ENCODE measurements at regions not wholly inside any gene's neighbourhood (a gene's known extent, or its start where the extent isn't known, plus 50 kb on each side); places are given as distances from the start of the nearest gene placed in this dataset.
A peak's percentile ranks its signal among the peaks of the same experiment; 100 is the strongest.

GRCh38 chr18:46416706-46417638 lies 240.0 kb downstream of the LOXHD1 start:
- DNase-seq: peak; percentile 22

GRCh38 chr18:46418663-46419260 lies 238.3 kb downstream of the LOXHD1 start:
- no peak for DNase-seq

DNA sequence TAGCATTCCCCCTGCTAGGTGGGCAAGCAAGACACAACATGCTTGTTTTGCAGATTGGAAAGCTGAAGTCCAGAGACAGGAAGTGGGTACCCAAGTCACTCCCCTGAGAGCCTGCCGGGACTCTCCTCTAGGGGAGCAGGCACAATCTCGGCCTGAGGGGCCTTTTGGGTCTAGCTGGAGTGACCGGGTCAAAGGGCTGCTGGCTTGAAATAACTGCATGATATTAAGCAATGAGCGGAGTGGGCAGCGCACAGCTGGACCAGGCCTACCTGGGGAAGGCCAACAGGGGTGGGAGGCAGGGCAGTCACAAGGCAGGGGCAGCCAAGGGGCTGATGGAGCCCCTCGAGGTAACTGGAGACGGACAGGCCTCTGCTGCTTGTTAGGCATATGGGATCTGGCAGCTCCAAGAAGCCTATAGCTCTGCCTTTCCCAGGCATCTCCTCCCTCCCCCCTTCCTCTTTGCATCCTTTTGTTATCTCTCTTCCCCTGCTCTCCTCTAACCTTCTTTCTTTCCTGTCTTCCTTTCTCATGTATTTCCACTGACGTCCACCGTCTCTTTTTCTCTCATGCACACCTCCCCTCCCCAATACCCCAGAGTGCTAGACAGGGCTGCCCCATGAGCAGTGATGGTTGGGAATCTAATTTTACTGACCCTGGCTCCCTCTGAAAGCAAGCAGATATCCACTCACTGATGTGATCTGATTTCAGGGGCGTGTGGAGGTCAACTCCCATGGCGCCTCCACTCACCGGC lies 237.5 kb downstream of the LOXHD1 start:
- DNase-seq: no peak

DNA sequence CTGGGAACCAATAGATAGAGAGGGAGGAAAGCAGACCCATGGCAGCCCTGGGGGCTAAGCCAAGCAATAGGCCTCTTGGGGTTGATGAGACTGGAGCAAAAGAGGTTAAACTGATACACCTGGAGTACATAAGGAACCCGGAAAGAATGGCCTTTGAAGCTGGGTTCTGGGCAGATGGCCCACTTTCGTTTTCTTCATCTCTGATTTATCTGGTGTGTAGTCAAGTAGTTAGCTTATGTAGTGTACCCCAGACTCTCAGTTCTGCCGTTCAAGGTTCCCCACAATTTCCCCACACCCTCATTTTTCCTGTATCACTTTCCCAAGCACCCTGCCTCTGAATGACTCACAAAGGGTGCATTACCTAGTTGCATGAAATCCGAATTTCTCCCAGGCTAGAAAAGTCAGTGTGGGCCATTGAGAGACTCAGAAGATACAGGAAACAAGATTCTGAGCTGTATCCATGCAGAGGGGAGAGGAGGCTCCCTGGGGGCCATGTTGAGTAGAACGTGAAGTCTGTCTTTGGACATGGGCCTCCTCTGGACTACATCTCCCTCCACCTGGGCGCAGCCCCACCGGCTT lies 235.0 kb downstream of the LOXHD1 start:
- no peak for DNase-seq

GRCh38 chr18:46422552-46423055 lies 234.4 kb downstream of the LOXHD1 start:
- no peak for DNase-seq

- DNase-seq: no peak
Measured at GRCh38 chr18:46423226-46423805, 233.7 kb downstream of the LOXHD1 start.

GRCh38 chr18:46424898-46425297 lies 232.1 kb downstream of the LOXHD1 start:
- no peak for DNase-seq

- no peak for DNase-seq
Measured at GRCh38 chr18:46425511-46425910, 231.5 kb downstream of the LOXHD1 start.

- DNase-seq: no peak
Measured at GRCh38 chr18:46426021-46426678, 230.9 kb downstream of the LOXHD1 start.

DNA sequence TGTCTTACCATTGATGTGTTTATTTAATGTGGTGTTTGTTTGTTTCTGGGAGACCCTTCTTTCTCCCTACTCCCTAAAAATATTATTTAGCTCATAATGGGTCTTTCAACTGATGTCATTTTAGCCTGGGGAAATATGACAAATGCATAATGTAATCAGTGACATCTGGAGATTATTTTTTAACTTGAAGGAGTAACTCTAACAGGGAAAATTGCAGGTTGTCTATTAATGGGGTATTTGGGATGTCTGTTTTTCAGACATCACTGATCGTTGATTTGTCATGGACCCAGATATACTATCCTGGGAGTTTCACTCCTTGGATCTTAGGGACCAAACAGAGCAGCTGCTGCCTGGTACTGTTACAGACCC lies 230.4 kb downstream of the LOXHD1 start:
- no peak for DNase-seq
